GM23338 (cell line): ENCODE measurements at regions not wholly inside any gene's neighbourhood (a gene's known extent, or its start where the extent isn't known, plus 50 kb on each side); places are given as distances from the start of the nearest gene placed in this dataset.
A peak's percentile ranks its signal among the peaks of the same experiment; 100 is the strongest.

Source experiments
- ATAC-seq: fragments of 200-7000 bp; cut with Tn5 transposase; 3 replicates; pipeline ENCODE4 v1.9.1; 2020
- DNase-seq: peaks from one replicate; pipeline ENCODE4 v3.0.0-alpha.2; 2015; ENCODE audit warnings: low spot score
- H2AFZ ChIP-seq: fragments of 200-600 bp; sonication (generic); 2 replicates; pipeline ENCODE4 v1.8.0; 2016; ENCODE audit warnings: antibody characterized with exemption, mild to moderate bottlenecking, moderate library complexity
- H3F3A ChIP-seq: fragments of 200-600 bp; sonication (generic); replicated peaks from 2 replicates; pipeline ENCODE4 v1.8.0; 2017; ENCODE audit warnings: antibody characterized with exemption, mixed run types, low read depth
- H3K27ac ChIP-seq: fragments of 200-600 bp; sonication (generic); 2 replicates; pipeline ENCODE4 v1.6.1; 2016; ENCODE audit warnings: low read depth
- H3K27me3 ChIP-seq: fragments of 200-600 bp; sonication (generic); 2 replicates; pipeline ENCODE4 v1.8.0; 2016; ENCODE audit warnings: mild to moderate bottlenecking, mixed run types, moderate library complexity; ENCODE audit not compliant: insufficient read depth
- H3K36me3 ChIP-seq: fragments of 200-600 bp; sonication (generic); 2 replicates; pipeline ENCODE4 v1.8.0; 2016; ENCODE audit warnings: mild to moderate bottlenecking; ENCODE audit not compliant: insufficient read depth
- H3K4me1 ChIP-seq: fragments of 200-600 bp; sonication (generic); 2 replicates; pipeline ENCODE4 v1.8.0; 2016; ENCODE audit warnings: mild to moderate bottlenecking, moderate library complexity; ENCODE audit not compliant: insufficient read depth
- H3K4me2 ChIP-seq: fragments of 200-600 bp; sonication (generic); 2 replicates; pipeline ENCODE4 v1.7.1; 2017; ENCODE audit warnings: mixed run types
- H3K4me3 ChIP-seq: fragments of 200-600 bp; sonication (generic); 2 replicates; pipeline ENCODE4 v1.6.1; 2016; ENCODE audit warnings: mixed run types
- H3K79me2 ChIP-seq: fragments of 200-600 bp; sonication (generic); replicated peaks from 2 replicates; pipeline ENCODE4 v1.8.0; 2017; ENCODE audit warnings: mild to moderate bottlenecking; ENCODE audit not compliant: insufficient read depth
- H3K9me2 ChIP-seq: fragments of 200-600 bp; sonication (generic); 2 replicates; pipeline ENCODE4 v1.8.0; 2017; ENCODE audit not compliant: insufficient read depth
- H4K20me1 ChIP-seq: fragments of 200-600 bp; sonication (generic); replicated peaks from 2 replicates; pipeline ENCODE4 v1.8.0; 2017; ENCODE audit warnings: mild to moderate bottlenecking; ENCODE audit not compliant: insufficient read depth
- H3K27ac Mint-ChIP-seq: 2 replicates; pipeline ENCODE4 v1.8.0; 2020; ENCODE audit warnings: inconsistent platforms, mild to moderate bottlenecking, moderate library complexity, mixed read lengths
- H3K27me3 Mint-ChIP-seq: 3 replicates; pipeline ENCODE4 v1.8.0; 2022; ENCODE audit warnings: low read depth, mild to moderate bottlenecking, moderate library complexity, mixed read lengths, inconsistent platforms; ENCODE audit not compliant: insufficient read depth, poor library complexity
- H3K36me3 Mint-ChIP-seq: 3 replicates; pipeline ENCODE4 v1.8.0; 2021; ENCODE audit warnings: low read depth, mild to moderate bottlenecking, inconsistent platforms, moderate library complexity, mixed read lengths
- H3K4me1 Mint-ChIP-seq: 3 replicates; pipeline ENCODE4 v1.8.0; 2020; ENCODE audit warnings: mild to moderate bottlenecking, inconsistent platforms, mixed read lengths
- H3K4me3 Mint-ChIP-seq: 3 replicates; pipeline ENCODE4 v1.8.0; 2021; ENCODE audit warnings: moderate library complexity, mild to moderate bottlenecking, inconsistent platforms, mixed read lengths
- H3K9me3 Mint-ChIP-seq: 3 replicates; pipeline ENCODE4 v1.8.0; 2020; ENCODE audit warnings: moderate library complexity, mild to moderate bottlenecking, inconsistent platforms, mixed read lengths
- NANOG ChIP-seq: IDR thresholded peaks from 2 replicates; pipeline ENCODE4 v1.6.1; 2016; ENCODE audit warnings: antibody characterized with exemption, borderline replicate concordance
- REST ChIP-seq: IDR thresholded peaks from one replicate; pipeline ENCODE4 v1.6.1; 2018; ENCODE audit warnings: antibody characterized with exemption; ENCODE audit not compliant: unreplicated experiment
- ZNF462 ChIP-seq: fragments of 250-450 bp; sonication (Bioruptor Pico); IDR thresholded peaks from 2 replicates; pipeline ENCODE4 v1.5.0; 2020; ENCODE audit warnings: mild to moderate bottlenecking, moderate library complexity

- TF ChIP-seq ZNF462 (CRISPR knock-in tag) (no peak), REST (no peak)
Measured at GRCh38 chr5:159765760-159766517, 150.3 kb upstream of the ADRA1B start (continued).

- Histone ChIP-seq H3K4me3 (no peak overlapping the region), H3K4me2 (peak overlapping the region; percentile 24), H3K79me2 (no peaks in the 10 kb centered on the region), H3K27ac (no peak overlapping the region), H3K9me2 (peaks cover 7% of the 10 kb centered on the region; the same call in 1 of the 2 replicates), H3K27me3 (peaks cover 8% of the 10 kb centered on the region; the same call in 1 of the 2 replicates), H2AFZ (no peak overlapping the region), H3F3A (no peaks in the 10 kb centered on the region), H4K20me1 (no peaks in the 10 kb centered on the region), H3K4me1 (peaks cover 23% of the 10 kb centered on the region), H3K36me3 (no peaks in the 10 kb centered on the region)
- H3K27ac Mint-ChIP-seq, result peak overlapping the region; percentile 28; the same call in 1 of the 2 replicates
- peaks cover 6% of the 10 kb centered on the region; the same call in 2 of the 3 replicates for H3K36me3 Mint-ChIP-seq
- H3K27me3 Mint-ChIP-seq, result peaks cover 4% of the 10 kb centered on the region
- peaks cover 32% of the 10 kb centered on the region for H3K4me1 Mint-ChIP-seq
- peak; percentile 81 for ATAC-seq
- peaks cover 3% of the 10 kb centered on the region; the same call in 2 of the 3 replicates for H3K9me3 Mint-ChIP-seq
- H3K4me3 Mint-ChIP-seq, result peak overlapping the region; percentile 7; the same call in 1 of the 3 replicates
- DNase-seq, result peak; percentile 93
- TF ChIP-seq NANOG (peak; percentile 54), REST (no peak)
Measured at GRCh38 chr5:159768243-159768642, 148.0 kb upstream of the ADRA1B start.
